Stimulated activated naive CD4-positive, alpha-beta T cell (primary cell): ENCODE measurements at regions not wholly inside any gene's neighbourhood (a gene's known extent, or its start where the extent isn't known, plus 50 kb on each side); places are given as distances from the start of the nearest gene placed in this dataset.

Source experiments
- DNase-seq, 6 experiments: peaks; one replicate each; lab custom pipeline; 2025; lab: John Stamatoyannopoulos, UW

DNA sequence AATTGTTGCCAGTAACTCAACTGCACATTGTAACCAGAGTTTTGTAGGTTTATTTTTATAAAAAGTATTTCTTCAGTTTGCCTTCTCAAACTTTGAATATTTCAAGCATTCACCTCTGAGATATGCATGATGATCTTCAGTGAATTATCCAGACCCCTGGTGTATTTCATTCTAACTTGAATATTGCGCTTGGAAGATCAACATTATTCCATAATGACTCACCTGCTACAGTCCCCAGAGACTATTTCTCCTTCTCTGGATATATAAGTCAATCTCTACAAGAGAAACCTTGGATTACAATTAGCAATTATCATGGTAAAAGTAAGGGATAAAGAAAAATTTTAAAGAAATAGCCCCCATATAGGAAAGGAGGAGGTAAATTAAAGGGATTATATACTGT, 1041.0 kb downstream of the TLE1 start:
- no peak for DNase-seq

DNA sequence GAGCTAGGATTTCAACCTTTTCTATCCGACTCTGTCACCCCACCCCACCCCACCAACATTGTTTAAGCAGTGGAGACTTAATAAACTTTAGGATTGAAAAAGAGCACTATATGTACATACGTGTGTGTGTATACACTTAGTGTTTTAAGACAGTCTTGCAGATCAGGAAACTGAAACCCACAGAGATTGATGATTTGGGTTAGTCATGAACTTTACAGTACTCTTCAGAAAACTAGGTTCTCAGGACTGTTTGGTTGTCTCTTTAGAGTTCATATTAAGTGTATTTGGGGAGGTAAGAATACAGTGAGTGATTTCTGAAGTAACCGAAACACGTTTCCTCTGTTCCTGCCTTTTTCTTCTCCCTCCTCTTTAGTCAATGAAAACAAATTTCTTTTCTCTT, 1043.1 kb downstream of the TLE1 start:
- no peak for DNase-seq

GRCh38 chr9:80644044-80644443, 1045.3 kb downstream of the TLE1 start:
- DNase-seq: no peak

GRCh38 chr9:80635065-80635464, 1054.3 kb downstream of the TLE1 start:
- no peak for DNase-seq

- no peak for DNase-seq
These were observed 1057.3 kb downstream of the TLE1 start for GRCh38 chr9:80632041-80632440.

DNA sequence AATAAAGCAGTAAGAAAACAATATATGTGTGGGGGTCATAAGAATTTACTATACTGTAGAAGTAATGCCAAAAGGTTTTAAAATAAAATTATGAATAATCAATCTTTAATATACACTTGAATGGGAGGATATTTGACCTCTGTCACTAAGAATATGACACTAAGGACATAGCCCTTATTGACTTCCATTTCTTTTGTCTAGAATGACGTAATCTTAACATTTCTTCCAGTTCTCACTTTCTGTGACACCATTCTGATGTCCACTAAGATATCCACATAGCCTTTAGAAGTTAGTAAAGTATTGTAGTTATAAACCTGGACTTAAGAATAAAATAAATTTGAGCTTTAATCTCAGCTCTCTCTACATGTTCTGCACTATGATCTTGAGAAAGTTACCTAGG, 1050.7 kb downstream of the TLE4 start:
- DNase-seq: no peak

DNA sequence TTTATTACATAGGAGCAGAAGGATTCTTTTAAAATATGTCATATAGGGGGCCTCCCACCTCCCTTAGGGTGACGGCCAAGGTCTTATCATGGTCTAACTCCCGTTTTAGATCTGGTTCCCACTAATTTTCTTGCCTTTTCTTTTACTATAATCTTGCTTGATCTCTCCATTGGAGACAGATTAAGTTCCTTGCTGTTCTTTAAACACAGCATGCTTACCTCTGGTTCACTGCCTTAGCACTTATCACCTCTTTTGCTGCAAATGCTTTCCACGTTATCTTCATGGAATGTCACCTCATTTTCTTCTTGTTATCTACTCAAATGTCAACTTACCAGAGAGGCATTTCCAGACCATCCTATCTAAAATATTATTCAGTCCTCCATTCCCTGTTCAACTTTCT, 1047.6 kb downstream of the TLE4 start:
- no peak for DNase-seq

- no peak for DNase-seq
These were observed 1044.2 kb downstream of the TLE4 start for GRCh38 chr9:80615964-80616363.

DNA sequence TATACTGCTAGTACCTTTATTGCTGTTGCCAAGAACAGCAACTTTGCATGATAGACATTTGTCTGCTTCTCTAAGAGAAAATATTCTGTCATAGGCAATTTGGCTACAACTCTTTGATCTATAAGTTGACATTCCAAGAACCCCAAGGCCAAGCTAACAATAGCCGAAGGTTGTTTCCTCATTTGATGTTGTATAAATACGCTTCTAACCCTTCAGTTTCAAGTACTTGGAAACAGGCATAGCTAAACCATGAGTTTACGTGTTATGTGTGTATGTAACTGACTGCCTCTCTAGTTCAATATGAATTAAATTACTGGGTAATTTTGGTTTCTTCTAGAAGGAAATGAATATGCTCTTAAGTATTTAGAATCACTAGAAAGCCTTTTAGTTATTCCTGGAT, 1034.0 kb downstream of the TLE4 start:
- DNase-seq: no peak

- DNase-seq: no peak
These were observed 1033.4 kb downstream of the TLE4 start for GRCh38 chr9:80605129-80605528.

- DNase-seq: no peak
These were observed 1030.5 kb downstream of the TLE4 start for GRCh38 chr9:80602291-80602690.

DNA sequence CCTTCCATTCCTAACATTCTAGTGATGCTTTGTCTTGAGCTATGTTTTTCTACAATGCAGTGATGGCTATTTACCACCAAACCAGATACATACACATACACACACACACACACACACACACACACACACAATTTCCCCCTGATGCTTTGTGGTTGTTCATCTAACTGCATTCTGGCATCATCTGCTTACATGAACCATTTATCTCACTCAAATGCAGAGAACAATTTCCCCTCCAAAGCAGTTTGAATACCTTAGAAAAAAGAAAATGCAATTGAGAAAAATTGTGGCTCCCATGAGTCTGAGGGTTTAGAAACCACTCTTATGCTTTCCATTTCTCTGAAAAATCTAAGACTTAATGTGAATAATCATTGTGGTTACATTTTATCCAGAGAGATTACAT, 1024.8 kb downstream of the TLE4 start:
- no peak for DNase-seq

DNA sequence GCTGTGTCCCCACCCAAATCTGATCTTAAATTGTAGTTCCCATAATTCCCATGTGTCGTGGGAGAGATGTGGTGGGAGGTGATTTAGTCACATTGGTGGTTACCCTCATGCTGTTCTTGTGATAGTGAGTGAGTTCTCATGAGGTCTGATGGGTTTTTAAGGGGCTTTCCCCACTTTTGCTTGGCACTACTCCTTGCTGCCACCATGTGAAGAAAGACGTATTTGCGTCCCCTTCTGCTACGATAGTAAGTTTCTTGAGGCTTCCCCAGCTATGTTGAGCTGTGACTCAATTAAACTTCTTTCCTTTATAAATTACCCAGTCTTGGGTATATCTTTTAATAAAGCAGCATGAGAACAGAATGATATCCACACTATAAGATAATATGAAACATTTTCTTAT, 1023.4 kb downstream of the TLE4 start:
- DNase-seq: no peak

- DNase-seq: no peak
These were observed 1020.6 kb downstream of the TLE4 start for GRCh38 chr9:80592413-80592812.

GRCh38 chr9:80586786-80587330, 1015.1 kb downstream of the TLE4 start:
- no peak for DNase-seq

DNA sequence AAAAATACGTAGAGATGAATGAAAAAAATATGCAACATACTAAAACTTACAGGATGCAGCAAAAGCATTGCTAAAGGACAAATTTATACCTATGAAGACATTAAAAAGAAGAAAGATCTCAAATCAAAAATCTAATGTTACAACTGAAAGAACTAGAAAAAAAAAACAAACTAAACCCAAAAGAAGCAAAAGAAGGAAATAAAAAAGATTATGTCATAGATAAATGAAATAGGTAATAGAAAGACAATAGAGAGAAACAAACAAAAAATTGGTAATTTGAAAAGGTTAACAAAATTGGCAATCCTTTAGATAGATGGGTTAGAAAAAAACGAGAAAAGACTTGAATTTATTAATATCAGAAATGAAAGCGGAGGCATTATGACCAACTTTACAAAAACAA, 1000.2 kb downstream of the TLE4 start:
- no peak for DNase-seq

DNA sequence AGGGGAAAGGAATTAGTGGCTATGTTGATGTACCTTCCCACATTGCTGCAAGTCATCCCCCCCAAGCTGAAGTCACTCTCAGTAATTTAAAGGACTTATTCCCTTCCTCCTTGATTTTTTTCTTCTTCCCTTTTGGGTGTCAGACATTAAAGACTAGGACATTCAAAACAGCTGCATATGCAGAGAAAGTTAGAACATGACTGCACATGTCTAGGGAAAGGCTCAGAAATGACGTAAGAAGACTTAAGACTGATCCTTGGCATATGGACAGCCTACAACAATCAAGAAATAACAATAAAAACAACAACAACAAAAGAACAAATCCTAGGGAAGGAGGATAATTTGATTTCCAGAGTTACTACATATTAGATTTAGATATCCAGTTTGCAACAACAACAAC, 997.5 kb downstream of the TLE4 start:
- no peak for DNase-seq

DNA sequence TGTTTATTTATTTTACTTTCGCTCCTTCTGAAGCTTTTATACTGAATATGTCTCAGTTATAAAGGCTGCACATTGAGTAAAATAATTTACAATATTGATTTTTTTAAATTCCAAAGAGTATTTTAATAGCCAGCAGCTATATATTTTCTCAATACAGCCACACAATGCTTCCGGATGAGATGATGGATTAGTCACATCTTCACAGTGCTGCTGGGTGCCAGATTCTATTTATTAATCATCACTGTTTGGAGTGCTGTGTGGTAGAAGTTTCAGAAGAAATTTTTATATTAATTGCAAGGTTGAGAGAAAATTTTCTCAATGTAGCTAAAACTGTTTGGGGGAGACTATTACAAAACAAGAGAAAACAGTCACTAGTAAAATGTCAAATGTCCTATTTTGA, 989.8 kb downstream of the TLE4 start:
- no peak for DNase-seq

- DNase-seq: no peak
These were observed 989.2 kb downstream of the TLE4 start for GRCh38 chr9:80560976-80561375.

- DNase-seq: no peak
These were observed 985.5 kb downstream of the TLE4 start for GRCh38 chr9:80557256-80557655.

DNA sequence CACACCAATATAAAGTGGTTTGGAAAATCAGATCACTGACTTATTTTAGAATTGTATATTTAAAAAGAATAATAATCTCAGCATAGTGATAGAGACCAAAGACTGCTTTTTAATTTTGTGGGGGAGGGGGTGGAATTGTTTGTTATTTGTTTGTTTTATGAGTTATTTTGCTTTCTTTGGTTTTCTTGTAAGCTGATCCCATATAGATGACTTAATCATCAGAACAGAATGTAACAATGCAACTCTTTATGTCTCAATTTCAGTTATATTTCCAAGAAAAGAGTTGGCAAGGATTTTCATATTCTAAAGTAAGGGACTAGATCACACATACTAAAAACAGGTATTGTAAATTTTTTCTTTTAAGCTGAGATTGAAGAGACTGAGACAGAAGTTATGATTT, 984.9 kb downstream of the TLE4 start:
- no peak for DNase-seq

- DNase-seq: no peak
These were observed 984.1 kb downstream of the TLE4 start for GRCh38 chr9:80555782-80556325.

GRCh38 chr9:80554856-80555255, 983.1 kb downstream of the TLE4 start:
- DNase-seq: no peak

DNA sequence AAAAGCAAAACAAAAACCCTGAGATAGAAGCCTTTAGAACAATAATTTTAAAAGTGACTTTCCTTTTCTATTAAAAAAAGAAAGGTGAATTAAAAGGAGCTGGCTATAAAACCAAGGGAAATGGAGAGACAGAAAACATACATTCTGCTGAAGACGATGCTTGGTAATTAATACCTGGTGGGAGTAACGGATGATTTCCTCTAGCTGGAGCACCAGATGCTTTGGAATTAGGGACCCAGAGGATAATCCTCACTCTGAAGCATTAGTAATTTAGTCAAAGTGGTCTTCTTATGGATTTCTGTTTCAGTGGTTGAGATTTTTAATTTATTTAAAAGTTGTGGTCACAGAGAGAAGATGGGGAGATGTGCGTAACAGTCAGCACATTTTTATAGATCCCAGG, 982.5 kb downstream of the TLE4 start:
- no peak for DNase-seq

DNA sequence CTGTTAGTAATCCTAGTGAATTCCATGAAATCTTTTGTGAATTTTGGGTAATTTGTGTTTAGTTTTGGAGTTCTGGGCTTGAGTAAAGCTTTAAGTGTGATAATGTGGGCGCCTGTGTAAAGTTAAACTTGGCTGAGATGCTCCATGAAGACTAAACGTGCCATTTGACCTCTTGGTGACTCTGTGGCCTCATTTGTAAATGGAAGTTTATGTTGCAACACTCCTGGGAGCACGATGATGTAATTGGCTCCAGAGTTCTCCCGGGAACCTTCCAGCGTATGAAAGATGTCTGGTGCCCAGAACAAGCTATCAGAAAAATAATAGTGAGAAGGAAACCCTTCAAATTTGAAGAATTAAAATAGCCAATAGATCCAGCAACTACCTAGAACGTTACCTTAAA, 981.2 kb downstream of the TLE4 start:
- no peak for DNase-seq
